ENCODE measurements at regions not wholly inside any gene's neighbourhood (a gene's known extent, or its start where the extent isn't known, plus 50 kb on each side); places are given as distances from the start of the nearest gene placed in this dataset.

GRCh38 chr2:3135676-3136075 lies 241.9 kb downstream of the EIPR1 start:
- TF ChIP-seq ZNF830 (CRISPR knock-in tag; IDR thresholded peaks at IDR 0.05) (no peak), ZNF316 (IDR thresholded peaks at IDR 0.05) (peak; percentile 30; the same call in 1 of the 2 replicates), MGA (IDR thresholded peaks at IDR 0.05) (no peak), NFE2 (IDR thresholded peaks at IDR 0.05; ENCODE audit: low read depth) (peak; percentile 22; the same call in 1 of the 2 replicates)
- Histone ChIP-seq H3K4me2 (ENCODE audit: insufficient read depth, low read length) (no peak overlapping the region), H4K20me1 (replicated peaks; ENCODE audit: control insufficient read depth, insufficient read depth, low read length) (no peaks in the 10 kb centered on the region), H3K36me3 (ENCODE audit: control insufficient read depth, insufficient read depth, low read length) (no peaks in the 10 kb centered on the region), H3K4me3 (no peak overlapping the region), H3K9ac (ENCODE audit: insufficient read depth in 1 of 2, low read depth in 2 of 2, low read length in 2 of 2) (no peak overlapping the region), H2AFZ (ENCODE audit: low read depth, low read length) (no peak overlapping the region), H3K4me1 (replicated peaks in 1 of 2; ENCODE audit: control insufficient read depth in 2 of 2, insufficient read depth in 2 of 2, low read length in 2 of 2) (no peaks in the 10 kb centered on the region), H3K27ac (ENCODE audit: extremely low read depth, low read depth, low read length) (no peak overlapping the region), H3K9me1 (ENCODE audit: control insufficient read depth, insufficient read depth, low read length) (no peaks in the 10 kb centered on the region), H3K27me3 (ENCODE audit: control insufficient read depth in 2 of 2, insufficient read depth in 2 of 2, low read length in 2 of 2) (peaks cover 14 to 38% of the 10 kb centered on the region in 2 experiments; a peak in 4 of 5 replicates), H3K79me2 (ENCODE audit: control insufficient read depth, insufficient read depth, low read length) (no peaks in the 10 kb centered on the region), H3K9me3 (replicated peaks; ENCODE audit: control insufficient read depth, insufficient read depth, low read depth, low read length) (no peaks in the 10 kb centered on the region; the same call in 1 of the 2 replicates)
- FAIRE-seq = no peak
- DNase-seq (ENCODE audit: extremely low read depth in 1 of 4, low spot score in 3 of 4) = no peak
- in situ Hi-C loops (cut with MboI) (loop anchor here (5.0 kb wide), 1 partner anchor 68 kb away; no protein-coding TSS in a partner anchor), intact Hi-C loops (cut with micrococcal nuclease) (no loop called here)
- WGBS (ENCODE audit: insufficient coverage, low coverage, missing lambda C conversion rate) = 3% methylated on average over 5 of the region's 5 CpGs
- no TSS peak for BruUV-seq (replicated peaks)
- ChIA-PET CTCF (ENCODE audit: low intra/inter-chr PET ratio) (no interaction called here), POLR2A (no interaction called here)
- ATAC-seq = no peak

Data from K562 (cell line).